ENCODE measurements at regions not wholly inside any gene's neighbourhood (a gene's known extent, or its start where the extent isn't known, plus 50 kb on each side); places are given as distances from the start of the nearest gene placed in this dataset.

GRCh38 chr10:29826801-29827450 lies 192.2 kb upstream of the SVIL start:
- POLR2A ChIA-PET (ENCODE audit: low non-redundant PET) = no interaction called here
- Histone ChIP-seq H3K4me1 (ENCODE audit: insufficient read depth, low read length, poor library complexity, severe bottlenecking) (no peaks in the 10 kb centered on the region), H3K36me3 (ENCODE audit: insufficient read depth, low read length, poor library complexity, severe bottlenecking) (no peaks in the 10 kb centered on the region), H3K4me3 (ENCODE audit: low read depth, low read length, poor library complexity, severe bottlenecking) (no peak overlapping the region), H3K27ac (ENCODE audit: low read depth, low read length, poor library complexity, severe bottlenecking) (no peak overlapping the region), H3K27me3 (replicated peaks; ENCODE audit: insufficient read depth, low read depth, low read length, poor library complexity) (no peaks in the 10 kb centered on the region), H3K9me3 (ENCODE audit: low read depth, low read length, poor library complexity, severe bottlenecking) (no peaks in the 10 kb centered on the region)
- CTCF ChIA-PET = no interaction called here
- no peak for DNase-seq (ENCODE audit: low spot score)
- intact Hi-C loops (cut with micrococcal nuclease; ENCODE audit: unreplicated experiment) = no loop called here
- no peak for TF ChIP-seq CTCF (conservative IDR thresholded peaks at IDR 0.05; ENCODE audit: low read depth, low read length)
- TF ChIP-seq EZH2 (IDR thresholded peaks at IDR 0.05; ENCODE audit: borderline replicate concordance, low read depth, low read length, poor library complexity, severe bottlenecking) = no peak
- BruUV-seq (replicated peaks) = no TSS peak

GRCh38 chr10:29826221-29826620 lies 191.4 kb upstream of the SVIL start:
- no TSS peak for BruUV-seq (replicated peaks)
- no peaks in the 10 kb centered on the region for H3K4me1 ChIP-seq (ENCODE audit: insufficient read depth, low read length, poor library complexity, severe bottlenecking)
- DNase-seq (ENCODE audit: low spot score) = no peak
- no peaks in the 10 kb centered on the region for H3K36me3 ChIP-seq (ENCODE audit: insufficient read depth, low read length, poor library complexity, severe bottlenecking)
- ChIA-PET POLR2A (ENCODE audit: low non-redundant PET) (no interaction called here), CTCF (no interaction called here)
- H3K9me3 ChIP-seq (ENCODE audit: low read depth, low read length, poor library complexity, severe bottlenecking) = no peaks in the 10 kb centered on the region
- TF ChIP-seq CTCF (conservative IDR thresholded peaks at IDR 0.05; ENCODE audit: low read depth, low read length) (no peak), EZH2 (IDR thresholded peaks at IDR 0.05; ENCODE audit: borderline replicate concordance, low read depth, low read length, poor library complexity, severe bottlenecking) (no peak)
- H3K27me3 ChIP-seq (replicated peaks; ENCODE audit: insufficient read depth, low read depth, low read length, poor library complexity) = no peaks in the 10 kb centered on the region
- H3K27ac ChIP-seq (ENCODE audit: low read depth, low read length, poor library complexity, severe bottlenecking) = no peak overlapping the region
- intact Hi-C loops (cut with micrococcal nuclease; ENCODE audit: unreplicated experiment) = no loop called here
- H3K4me3 ChIP-seq (ENCODE audit: low read depth, low read length, poor library complexity, severe bottlenecking) = no peak overlapping the region

GRCh38 chr10:29823553-29824080 lies 188.8 kb upstream of the SVIL start:
- no peaks in the 10 kb centered on the region for H3K9me3 ChIP-seq (ENCODE audit: low read depth, low read length, poor library complexity, severe bottlenecking)
- TF ChIP-seq CTCF (conservative IDR thresholded peaks at IDR 0.05; ENCODE audit: low read depth, low read length) (no peak), EZH2 (IDR thresholded peaks at IDR 0.05; ENCODE audit: borderline replicate concordance, low read depth, low read length, poor library complexity, severe bottlenecking) (no peak)
- no peaks in the 10 kb centered on the region for H3K4me1 ChIP-seq (ENCODE audit: insufficient read depth, low read length, poor library complexity, severe bottlenecking)
- CTCF ChIA-PET = no interaction called here
- no peak overlapping the region for H3K27ac ChIP-seq (ENCODE audit: low read depth, low read length, poor library complexity, severe bottlenecking)
- no peak for DNase-seq (ENCODE audit: low spot score)
- H3K4me3 ChIP-seq (ENCODE audit: low read depth, low read length, poor library complexity, severe bottlenecking) = no peak overlapping the region
- H3K27me3 ChIP-seq (replicated peaks; ENCODE audit: insufficient read depth, low read depth, low read length, poor library complexity) = no peaks in the 10 kb centered on the region
- no peaks in the 10 kb centered on the region for H3K36me3 ChIP-seq (ENCODE audit: insufficient read depth, low read length, poor library complexity, severe bottlenecking)
- POLR2A ChIA-PET (ENCODE audit: low non-redundant PET) = no interaction called here
- intact Hi-C loops (cut with micrococcal nuclease; ENCODE audit: unreplicated experiment) = no loop called here
- no TSS peak for BruUV-seq (replicated peaks)

All from A673 (cell line).